H1 (cell line): ENCODE measurements at regions not wholly inside any gene's neighbourhood (a gene's known extent, or its start where the extent isn't known, plus 50 kb on each side); places are given as distances from the start of the nearest gene placed in this dataset.

Experiments used
- CTCF ChIA-PET: fragments of 300-600 bp; sonication (Branson Sonifier 250); formaldehyde crosslinking; loops from one replicate; lab custom pipeline; 2021; ENCODE audit not compliant: partially characterized antibody; lab: Charles Lee
- POLR2A ChIA-PET: fragments of 300-600 bp; sonication (Branson Sonifier 250); formaldehyde crosslinking; loops from one replicate; lab custom pipeline; 2021; ENCODE audit warnings: inconsistent platforms; ENCODE audit not compliant: partially characterized antibody; lab: Charles Lee
- DNase-seq, 2 experiments: peaks; one replicate each; pipeline versions ENCODE4 v3.0.0 to v3.0.0-alpha.2; 2010 to 2022; ENCODE audit warnings: low spot score in 2 of 2, low read depth in 1 of 2, mixed read lengths in 1 of 2
- FAIRE-seq: peaks from 2 replicates; lab custom pipeline; 2011; peaks lifted over from hg19 to GRCh38; lab: Jason Lieb, UNC
- H2AFZ ChIP-seq: 2 replicates; pipeline ENCODE4 v1.8.1; 2012; ENCODE audit warnings: low read length, inconsistent platforms
- H2AK5ac ChIP-seq: 2 replicates; pipeline ENCODE4 v1.6.1; 2013; ENCODE audit warnings: low read depth, low read length
- H2BK120ac ChIP-seq: replicated peaks from 2 replicates; pipeline ENCODE3; 2013; ENCODE audit warnings: low read depth, low read length, inconsistent platforms
- H2BK12ac ChIP-seq: 2 replicates; pipeline ENCODE4 v1.6.1; 2013; ENCODE audit warnings: low read depth, low read length
- H2BK15ac ChIP-seq: 2 replicates; pipeline ENCODE4 v1.6.1; 2013; ENCODE audit warnings: low read length
- H2BK20ac ChIP-seq: 2 replicates; pipeline ENCODE4 v1.6.1; 2013; ENCODE audit warnings: low read length
- H2BK5ac ChIP-seq: 2 replicates; pipeline ENCODE4 v1.6.1; 2013; ENCODE audit warnings: low read depth, low read length
- H3K14ac ChIP-seq: 2 replicates; pipeline ENCODE4 v1.6.1; 2013; ENCODE audit warnings: inconsistent platforms; ENCODE audit not compliant: insufficient read length
- H3K18ac ChIP-seq: 2 replicates; pipeline ENCODE4 v1.6.1; 2013; ENCODE audit warnings: low read length; ENCODE audit errors: extremely low read depth
- H3K23ac ChIP-seq: 2 replicates; pipeline ENCODE4 v1.6.1; 2013; ENCODE audit warnings: inconsistent platforms; ENCODE audit not compliant: insufficient read length
- H3K23me2 ChIP-seq: 2 replicates; pipeline ENCODE4 v1.6.1; 2013; ENCODE audit warnings: low read depth, low read length
- H3K27ac ChIP-seq: 2 replicates; pipeline ENCODE4 v1.6.1; 2011; ENCODE audit warnings: low read depth, low read length, inconsistent platforms
- H3K27me3 ChIP-seq, 4 experiments: replicated peaks in 1 of 4; 1 replicate in 1 of 4; 2 replicates in 3 of 4; pipeline versions ENCODE4 v1.6.1 to v1.8.1; 2011 to 2013; ENCODE audit warnings: low read length in 3 of 4, mild to moderate bottlenecking in 3 of 4, inconsistent platforms in 2 of 4, mixed read lengths in 2 of 4, moderate library complexity in 1 of 4; ENCODE audit not compliant: control insufficient read depth in 3 of 4, insufficient read depth in 3 of 4; ENCODE audit errors: extremely low read depth in 1 of 4
- H3K36me3 ChIP-seq, 4 experiments: 2 replicates each; pipeline versions ENCODE4 v1.6.1 to v1.8.1; 2011 to 2013; ENCODE audit warnings: mild to moderate bottlenecking in 4 of 4, low read length in 3 of 4, moderate library complexity in 2 of 4, control low read depth in 1 of 4, inconsistent platforms in 1 of 4; ENCODE audit not compliant: insufficient read depth in 4 of 4, control insufficient read depth in 2 of 4
- H3K4ac ChIP-seq: replicated peaks from 2 replicates; pipeline ENCODE3; 2013; ENCODE audit warnings: low read length, low read depth, mixed read lengths, inconsistent platforms; ENCODE audit not compliant: insufficient read length
- H3K4me1 ChIP-seq, 4 experiments: replicated peaks in 1 of 4; 1 replicate in 1 of 4; 2 replicates in 3 of 4; pipeline versions ENCODE4 v1.6.1 to v1.8.1; 2011 to 2013; ENCODE audit warnings: low read length in 3 of 4, inconsistent platforms in 2 of 4, mixed read lengths in 1 of 4; ENCODE audit not compliant: insufficient read depth in 4 of 4, control insufficient read depth in 3 of 4
- H3K4me2 ChIP-seq, 2 experiments: 2 replicates each; pipeline versions ENCODE4 v1.6.1 to v1.8.1; 2011 to 2013; ENCODE audit warnings: low read depth in 2 of 2, low read length in 2 of 2, control low read depth in 1 of 2, inconsistent platforms in 1 of 2, mild to moderate bottlenecking in 1 of 2; ENCODE audit not compliant: insufficient read depth in 1 of 2
- H3K4me3 ChIP-seq, 4 experiments: fragments of 200-600, 300-600 bp in 1 of 4; sonication (generic), shearing (Covaris generic), sonication (Bioruptor Twin) in 1 of 4; 2 replicates each; pipeline versions ENCODE4 v1.5.1 to v1.8.1; 2011 to 2016; ENCODE audit warnings: low read length in 4 of 4, low read depth in 3 of 4, control low read depth in 2 of 4, inconsistent platforms in 2 of 4, mild to moderate bottlenecking in 2 of 4, mixed read lengths in 1 of 4, moderate library complexity in 1 of 4; ENCODE audit not compliant: insufficient read depth in 2 of 4; ENCODE audit errors: extremely low read depth in 1 of 4
- H3K56ac ChIP-seq: replicated peaks from 2 replicates; pipeline ENCODE3; 2013; ENCODE audit warnings: low read depth, mild to moderate bottlenecking, mixed read lengths, low read length, inconsistent platforms; ENCODE audit not compliant: insufficient read length
- H3K79me1 ChIP-seq: 2 replicates; pipeline ENCODE4 v1.6.1; 2013; ENCODE audit warnings: low read depth, low read length, control low read depth
- H3K79me2 ChIP-seq, 2 experiments: 2 replicates each; pipeline versions ENCODE4 v1.6.1 to v1.8.1; 2012 to 2013; ENCODE audit warnings: low read length in 2 of 2, mild to moderate bottlenecking in 2 of 2, inconsistent platforms in 1 of 2; ENCODE audit not compliant: insufficient read depth in 2 of 2, control insufficient read depth in 1 of 2
- H3K9ac ChIP-seq, 4 experiments: replicated peaks in 1 of 4; 1 replicate in 1 of 4; 2 replicates in 3 of 4; pipeline versions ENCODE4 v1.6.1 to v1.8.1; 2011 to 2013; ENCODE audit warnings: low read depth in 3 of 4, low read length in 3 of 4, control low read depth in 2 of 4, mild to moderate bottlenecking in 2 of 4, moderate library complexity in 2 of 4, inconsistent platforms in 1 of 4; ENCODE audit errors: extremely low read depth in 1 of 4
- H3K9me3 ChIP-seq, 2 experiments: 2 replicates each; pipeline versions ENCODE4 v1.6.1 to v1.8.1; 2012 to 2013; ENCODE audit warnings: mild to moderate bottlenecking in 2 of 2, moderate library complexity in 2 of 2, control low read depth in 1 of 2, inconsistent platforms in 1 of 2, low read depth in 1 of 2, low read length in 1 of 2, mixed read lengths in 1 of 2; ENCODE audit not compliant: insufficient read depth in 2 of 2
- H4K20me1 ChIP-seq, 2 experiments: replicated peaks in 1 of 2; 2 replicates each; pipeline versions ENCODE3 to v1.8.1; 2011 to 2013; ENCODE audit warnings: inconsistent platforms in 2 of 2, low read length in 2 of 2, mild to moderate bottlenecking in 1 of 2; ENCODE audit not compliant: insufficient read depth in 2 of 2, control insufficient read depth in 1 of 2
- H4K5ac ChIP-seq: 2 replicates; pipeline ENCODE4 v1.6.1; 2013; ENCODE audit warnings: low read length, low read depth, mixed read lengths, inconsistent platforms; ENCODE audit not compliant: insufficient read length
- H4K8ac ChIP-seq: 2 replicates; pipeline ENCODE4 v1.8.0; 2013; ENCODE audit warnings: mild to moderate bottlenecking, moderate library complexity, low read length, inconsistent platforms; ENCODE audit not compliant: insufficient read depth; ENCODE audit errors: extremely low read depth
- H4K91ac ChIP-seq: replicated peaks from 2 replicates; pipeline ENCODE3; 2013; ENCODE audit warnings: low read length, mixed read lengths, inconsistent platforms; ENCODE audit not compliant: insufficient read length
- BCL11A ChIP-seq, 2 experiments: IDR thresholded peaks; one replicate each; pipeline ENCODE4 v1.6.1; 2011; ENCODE audit warnings: low read depth in 2 of 2, low read length in 2 of 2, mild to moderate bottlenecking in 2 of 2
- GABPA ChIP-seq: IDR thresholded peaks from 2 replicates; pipeline ENCODE4 v1.6.1; 2011; ENCODE audit warnings: mild to moderate bottlenecking, low read length, moderate library complexity, borderline replicate concordance; ENCODE audit not compliant: insufficient read depth
- NRF1 ChIP-seq: IDR thresholded peaks from 2 replicates; pipeline ENCODE4 v1.6.1; 2011; ENCODE audit warnings: mild to moderate bottlenecking, low read depth, low read length, improper control_type of control experiment
- SP2 ChIP-seq: IDR thresholded peaks from 2 replicates; pipeline ENCODE4 v1.6.1; 2012; ENCODE audit warnings: mild to moderate bottlenecking, low read length, inconsistent platforms
- USF2 ChIP-seq: IDR thresholded peaks from 2 replicates; pipeline ENCODE4 v1.6.1; 2011; ENCODE audit warnings: low read length, improper control_type of control experiment
- WGBS, 2 experiments: shearing (Covaris generic) in 1 of 2; methylation state at CpG; one replicate each; pipeline versions ENCODE4 v1.1.6 to v1.1.7; 2013 to 2015; ENCODE audit warnings: low lambda C conversion rate in 2 of 2, mixed read lengths in 2 of 2, inconsistent platforms in 1 of 2, low coverage in 1 of 2, missing lambda C conversion rate in 1 of 2; ENCODE audit not compliant: insufficient replicate concordance in 2 of 2, insufficient coverage in 1 of 2, insufficient read length in 1 of 2; ENCODE audit errors: extremely low coverage in 1 of 2, missing lambda C conversion rate in 1 of 2; 5-methylcytosine and 5-hydroxymethylcytosine counted together

GRCh38 chr19:28522545-28522922 lies 690.4 kb downstream of the UQCRFS1 start:
- no peak overlapping the region for H2AK5ac ChIP-seq
- H3K23me2 ChIP-seq, result no peaks in the 10 kb centered on the region
- no peak overlapping the region for H2BK20ac ChIP-seq
- no peak overlapping the region for H2BK5ac ChIP-seq
- H3K4ac ChIP-seq, result no peak overlapping the region
- H3K79me2 ChIP-seq, result no peaks in the 10 kb centered on the region
- H3K4me1 ChIP-seq, result peaks cover 0 to 3% (median 1%) of the 10 kb centered on the region in 4 experiments; a peak in 3 of 7 replicates
- H3K79me1 ChIP-seq, result no peaks in the 10 kb centered on the region
- H2BK12ac ChIP-seq, result no peak overlapping the region
- H3K56ac ChIP-seq, result no peak overlapping the region
- H3K27me3 ChIP-seq, result no peaks in the 10 kb centered on the region
- POLR2A ChIA-PET, result no interaction called here
- no peak for FAIRE-seq
- 93% methylated on average over 8 of the region's 8 CpGs; no CpG with 5 or more reads in 1 of the 2 experiments for WGBS, 2 experiments
- peaks cover 0 to 4% of the 10 kb centered on the region in 2 experiments; a peak in 2 of 4 replicates for H3K9me3 ChIP-seq
- H3K27ac ChIP-seq, result no peak overlapping the region
- CTCF ChIA-PET, result no interaction called here
- H3K36me3 ChIP-seq, result no peaks in the 10 kb centered on the region
- no peak overlapping the region for H3K23ac ChIP-seq
- no peak overlapping the region for H2AFZ ChIP-seq
- H3K9ac ChIP-seq, result no peak overlapping the region
- H4K20me1 ChIP-seq, result no peaks in the 10 kb centered on the region
- no peak overlapping the region for H2BK15ac ChIP-seq
- no peak overlapping the region for H4K5ac ChIP-seq
- no peak overlapping the region for H3K4me3 ChIP-seq
- TF ChIP-seq SP2 (no peak), USF2 (no peak), GABPA (no peak), NRF1 (no peak), BCL11A (IDR thresholded peaks at IDR 0.05; ENCODE audit: low read depth in 2 of 2, low read length in 2 of 2) (no peak)
- DNase-seq, result peak in 1 of 2 experiments; percentile 37
- no peak overlapping the region for H4K91ac ChIP-seq
- no peak overlapping the region for H3K14ac ChIP-seq
- no peak overlapping the region for H3K4me2 ChIP-seq
- H3K18ac ChIP-seq, result no peak overlapping the region
- no peak overlapping the region for H4K8ac ChIP-seq
- H2BK120ac ChIP-seq, result no peak overlapping the region
